NCI-H510A treated with DMSO at 0.1 percent for 48 hours (cell line): ENCODE measurements at regions not wholly inside any gene's neighbourhood (a gene's known extent, or its start where the extent isn't known, plus 50 kb on each side); places are given as distances from the start of the nearest gene placed in this dataset.

Experiments
- DNase-seq: peaks from one replicate; lab custom pipeline; 2025; lab: John Stamatoyannopoulos, UW

GRCh38 chr9:74443036-74443750 is 53.9 kb upstream of the RORB start:
- DNase-seq, result no peak

- DNase-seq, result no peak
Measured at GRCh38 chr9:74444369-74444768, 52.8 kb upstream of the RORB start.
